ENCODE measurements at regions not wholly inside any gene's neighbourhood (a gene's known extent, or its start where the extent isn't known, plus 50 kb on each side); places are given as distances from the start of the nearest gene placed in this dataset.

DNA sequence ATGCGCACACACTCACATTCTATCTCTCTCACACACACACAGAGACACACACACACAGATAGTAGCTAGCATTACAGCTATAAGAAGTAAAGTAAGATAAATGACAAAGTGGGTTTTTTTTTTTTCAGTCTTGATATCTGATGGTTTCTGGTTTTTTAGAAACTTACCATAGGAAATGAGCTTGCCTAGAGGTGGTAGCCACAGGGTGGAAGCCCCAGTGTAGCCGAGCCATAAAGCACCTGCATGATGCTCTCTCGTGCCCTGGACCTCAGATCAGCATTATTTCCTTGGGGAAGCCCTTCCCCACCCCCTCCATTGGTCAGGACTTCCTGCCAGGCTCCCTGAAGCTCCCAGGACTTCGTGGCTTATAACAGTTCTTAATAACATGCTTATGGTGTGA lies 264.3 kb upstream of the C16orf82 start:
- DNase-seq (ENCODE audit: low read depth, low spot score) (no peak), FAIRE-seq (no peak)
- dilution Hi-C loops (cut with MboI; ENCODE audit: extremely low pct_ligation_motif_present, low sequenced_read_pairs): no loop called here
- no peak overlapping the region for H3K4me3 ChIP-seq (ENCODE audit: control insufficient read depth in 2 of 3, extremely low read depth in 1 of 3, insufficient read depth in 2 of 3, low read depth in 1 of 3, low read length in 3 of 3)
- H3K27me3 ChIP-seq (ENCODE audit: control insufficient read depth, extremely low read depth, insufficient read depth, low read length): no peaks in the 10 kb centered on the region
- H3K4me1 ChIP-seq (ENCODE audit: control insufficient read depth, extremely low read depth, insufficient read depth, low read length): no peaks in the 10 kb centered on the region
- H3K4me2 ChIP-seq (ENCODE audit: control insufficient read depth, extremely low read depth, insufficient read depth, low read depth, low read length): no peak overlapping the region
- no peaks in the 10 kb centered on the region for H3K9me1 ChIP-seq (ENCODE audit: control insufficient read depth, extremely low read depth, insufficient read depth, low read length)
- H3K9me3 ChIP-seq (ENCODE audit: control insufficient read depth, low read depth, low read length): no peaks in the 10 kb centered on the region
- no peaks in the 10 kb centered on the region for H3K79me2 ChIP-seq (ENCODE audit: control insufficient read depth, insufficient read depth, low read length)
- TF ChIP-seq CTCF (optimal IDR thresholded peaks at IDR 0.05 in 1 of 3, IDR thresholded peaks at IDR 0.05 in 1 of 3, conservative IDR thresholded peaks at IDR 0.05 in 1 of 3; ENCODE audit: extremely low read depth in 1 of 3, insufficient read depth in 2 of 3, low read length in 3 of 3) (no peak), EZH2 (IDR thresholded peaks at IDR 0.05; ENCODE audit: low read length) (no peak)
- no peak overlapping the region for H2AFZ ChIP-seq (ENCODE audit: control insufficient read depth, low read length)
- H4K20me1 ChIP-seq (ENCODE audit: control insufficient read depth, extremely low read depth, insufficient read depth, low read length): no peaks in the 10 kb centered on the region
- H3K9ac ChIP-seq (ENCODE audit: control insufficient read depth, extremely low read depth, insufficient read depth, low read length): no peak overlapping the region
- H3K27ac ChIP-seq (ENCODE audit: control insufficient read depth, insufficient read depth, low read length): no peak overlapping the region
- no peaks in the 10 kb centered on the region for H3K36me3 ChIP-seq (ENCODE audit: control insufficient read depth in 2 of 2, extremely low read depth in 1 of 2, insufficient read depth in 2 of 2, low read length in 2 of 2)

- no peaks in the 10 kb centered on the region for H3K79me2 ChIP-seq (ENCODE audit: control insufficient read depth, insufficient read depth, low read length)
- H3K4me1 ChIP-seq (ENCODE audit: control insufficient read depth, extremely low read depth, insufficient read depth, low read length): no peaks in the 10 kb centered on the region
- H3K4me3 ChIP-seq (ENCODE audit: control insufficient read depth in 2 of 3, extremely low read depth in 1 of 3, insufficient read depth in 2 of 3, low read depth in 1 of 3, low read length in 3 of 3): no peak overlapping the region
- H3K36me3 ChIP-seq (ENCODE audit: control insufficient read depth in 2 of 2, extremely low read depth in 1 of 2, insufficient read depth in 2 of 2, low read length in 2 of 2): no peaks in the 10 kb centered on the region
- H3K27me3 ChIP-seq (ENCODE audit: control insufficient read depth, extremely low read depth, insufficient read depth, low read length): no peaks in the 10 kb centered on the region
- no peaks in the 10 kb centered on the region for H3K9me1 ChIP-seq (ENCODE audit: control insufficient read depth, extremely low read depth, insufficient read depth, low read length)
- H2AFZ ChIP-seq (ENCODE audit: control insufficient read depth, low read length): no peak overlapping the region
- H4K20me1 ChIP-seq (ENCODE audit: control insufficient read depth, extremely low read depth, insufficient read depth, low read length): no peaks in the 10 kb centered on the region
- H3K4me2 ChIP-seq (ENCODE audit: control insufficient read depth, extremely low read depth, insufficient read depth, low read depth, low read length): no peak overlapping the region
- no peak for FAIRE-seq
- H3K9ac ChIP-seq (ENCODE audit: control insufficient read depth, extremely low read depth, insufficient read depth, low read length): no peak overlapping the region
- TF ChIP-seq CTCF (optimal IDR thresholded peaks at IDR 0.05 in 1 of 3, IDR thresholded peaks at IDR 0.05 in 1 of 3, conservative IDR thresholded peaks at IDR 0.05 in 1 of 3; ENCODE audit: extremely low read depth in 1 of 3, insufficient read depth in 2 of 3, low read length in 3 of 3) (no peak), EZH2 (IDR thresholded peaks at IDR 0.05; ENCODE audit: low read length) (no peak)
- H3K9me3 ChIP-seq (ENCODE audit: control insufficient read depth, low read depth, low read length): no peaks in the 10 kb centered on the region
- dilution Hi-C loops (cut with MboI; ENCODE audit: extremely low pct_ligation_motif_present, low sequenced_read_pairs): no loop called here
- no peak overlapping the region for H3K27ac ChIP-seq (ENCODE audit: control insufficient read depth, insufficient read depth, low read length)
- no peak for DNase-seq (ENCODE audit: low read depth, low spot score)
Measured at GRCh38 chr16:26802965-26803364, 263.8 kb upstream of the C16orf82 start.
